Prostate gland (tissue), 2 donors: ENCODE measurements at regions not wholly inside any gene's neighbourhood (a gene's known extent, or its start where the extent isn't known, plus 50 kb on each side); places are given as distances from the start of the nearest gene placed in this dataset.

Source experiments
- POLR2AphosphoS5 ChIP-seq: sonication (generic); formaldehyde crosslinking; IDR thresholded peaks from one replicate; pipeline ENCODE4 v1.6.1; 2017; ENCODE audit warnings: antibody characterized with exemption
- TF ChIP-seq, protein P1 (sequence below), 4 experiments: fragments of 200-600 bp in 2 of 4; fragments of 450-650 bp in 2 of 4; sonication (generic) in 2 of 4; IDR thresholded peaks; 1 replicate in 3 of 4; 2 replicates in 1 of 4; pipeline ENCODE4 v1.5.1; 2016 to 2019; ENCODE audit warnings: antibody characterized with exemption in 4 of 4, mild to moderate bottlenecking in 2 of 4, moderate library complexity in 2 of 4

DNA sequence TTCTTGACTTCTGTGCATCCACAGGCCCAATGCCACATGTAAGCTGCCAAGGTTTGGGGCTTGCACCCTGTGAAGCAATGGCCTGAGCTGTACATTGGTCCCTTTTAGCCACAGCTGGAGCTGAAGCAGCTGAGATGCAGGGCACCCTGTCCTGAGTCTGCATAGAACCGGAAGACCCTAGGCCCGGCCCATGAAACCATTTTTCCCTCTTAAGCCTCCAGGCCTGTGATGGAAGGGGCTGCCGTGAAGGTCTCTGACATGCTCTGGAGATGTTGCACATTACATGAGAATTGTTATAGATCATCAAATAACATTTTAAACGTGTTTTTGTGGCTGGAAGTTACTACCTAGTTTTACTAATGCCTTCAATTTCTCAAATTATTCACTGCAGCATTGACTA is 188.7 kb downstream of the RPAP3 start:
- TF ChIP-seq, protein P1, sequence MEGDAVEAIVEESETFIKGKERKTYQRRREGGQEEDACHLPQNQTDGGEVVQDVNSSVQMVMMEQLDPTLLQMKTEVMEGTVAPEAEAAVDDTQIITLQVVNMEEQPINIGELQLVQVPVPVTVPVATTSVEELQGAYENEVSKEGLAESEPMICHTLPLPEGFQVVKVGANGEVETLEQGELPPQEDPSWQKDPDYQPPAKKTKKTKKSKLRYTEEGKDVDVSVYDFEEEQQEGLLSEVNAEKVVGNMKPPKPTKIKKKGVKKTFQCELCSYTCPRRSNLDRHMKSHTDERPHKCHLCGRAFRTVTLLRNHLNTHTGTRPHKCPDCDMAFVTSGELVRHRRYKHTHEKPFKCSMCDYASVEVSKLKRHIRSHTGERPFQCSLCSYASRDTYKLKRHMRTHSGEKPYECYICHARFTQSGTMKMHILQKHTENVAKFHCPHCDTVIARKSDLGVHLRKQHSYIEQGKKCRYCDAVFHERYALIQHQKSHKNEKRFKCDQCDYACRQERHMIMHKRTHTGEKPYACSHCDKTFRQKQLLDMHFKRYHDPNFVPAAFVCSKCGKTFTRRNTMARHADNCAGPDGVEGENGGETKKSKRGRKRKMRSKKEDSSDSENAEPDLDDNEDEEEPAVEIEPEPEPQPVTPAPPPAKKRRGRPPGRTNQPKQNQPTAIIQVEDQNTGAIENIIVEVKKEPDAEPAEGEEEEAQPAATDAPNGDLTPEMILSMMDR (IDR thresholded peaks at IDR 0.05): no peak
- TF ChIP-seq POLR2AphosphoS5: no peak
